Stomach (tissue), 8 donors: ENCODE measurements at regions not wholly inside any gene's neighbourhood (a gene's known extent, or its start where the extent isn't known, plus 50 kb on each side); places are given as distances from the start of the nearest gene placed in this dataset.

Source experiments
- DNase-seq, 2 donors: peaks; one replicate each; pipeline versions ENCODE4 v3.0.0 to v3.0.0-alpha.2; 2013 to 2019
- H3K27ac ChIP-seq, 5 donors: fragments of 200-600 bp in 4 of 5; sonication (generic) in 4 of 5; one replicate each; pipeline ENCODE4 v1.5.1; 2013 to 2019; ENCODE audit warnings: mild to moderate bottlenecking in 1 of 5, moderate library complexity in 1 of 5
- H3K27me3 ChIP-seq, 3 donors: fragments of 200-600 bp; sonication (generic); one replicate each; pipeline ENCODE4 v1.5.1; 2017 to 2019; ENCODE audit warnings: mixed run types in 1 of 3
- H3K36me3 ChIP-seq, 4 donors: fragments of 200-600 bp; sonication (generic); 1 replicate in 3 of 4; 2 replicates in 1 of 4; pipeline ENCODE4 v1.5.1; 2016 to 2019
- H3K4me1 ChIP-seq, 4 donors: fragments of 200-600 bp; sonication (generic); one replicate each; pipeline ENCODE4 v1.5.1; 2016 to 2019
- H3K4me3 ChIP-seq, 4 donors: fragments of 200-600 bp; sonication (generic) in 3 of 4; one replicate each; pipeline ENCODE4 v1.5.1; 2016 to 2019; ENCODE audit warnings: mild to moderate bottlenecking in 1 of 4
- H3K9me3 ChIP-seq, 4 donors: fragments of 200-600 bp; sonication (generic); one replicate each; pipeline ENCODE4 v1.5.1; 2016 to 2019
- CTCF ChIP-seq, 7 experiments: fragments of 450-650 bp in 4 of 7; fragments of 200-600 bp in 3 of 7; sonication (generic) in 3 of 7; IDR thresholded peaks; one replicate each; pipeline ENCODE4 v1.5.1; 2016 to 2019; ENCODE audit warnings: antibody characterized with exemption in 7 of 7, control low read depth in 2 of 7, mild to moderate bottlenecking in 1 of 7
- EP300 ChIP-seq: sonication (generic); formaldehyde crosslinking; IDR thresholded peaks from one replicate; pipeline ENCODE4 v1.6.1; 2017; ENCODE audit warnings: antibody characterized with exemption
- POLR2A ChIP-seq, 4 donors: fragments of 450-650 bp; IDR thresholded peaks; one replicate each; pipeline ENCODE4 v1.6.1; 2016; ENCODE audit warnings: antibody characterized with exemption in 4 of 4, control low read depth in 2 of 4, mild to moderate bottlenecking in 1 of 4, moderate library complexity in 1 of 4
- POLR2AphosphoS5 ChIP-seq, 3 donors: sonication (generic); formaldehyde crosslinking; IDR thresholded peaks; one replicate each; pipeline ENCODE4 v1.6.1; 2016; ENCODE audit warnings: antibody characterized with exemption in 3 of 3
- whole genome bisulfite sequencing, 5 donors: extraction: QIAGEN DNeasy Blood & Tissue Kit in 3 of 5; methylation state at CpG; one replicate each; pipeline versions ENCODE4 v1.1.5 to v1.1.7; 2013 to 2018; 5-methylcytosine and 5-hydroxymethylcytosine counted together
- intact Hi-C: fragments of 100-400 bp; cut with DNase I; formaldehyde crosslinking; loops from one replicate; pipeline ENCODE4 v1.15.1; 2023; ENCODE audit warnings: low total_unique reads
- donor health status: healthy with polysubstance abuse.
- donor health status: Bipolar disorder and iron deficiency.
- donor health status: healthy.

- peaks cover 22 to 56% (median 49%) of the 10 kb centered on the region in 4 donors for H3K4me1 ChIP-seq
- H3K36me3 ChIP-seq, result no peaks in the 10 kb centered on the region
These were observed 82.6 kb downstream of the FOXL3 start for GRCh38 chr7:372546-372931.

DNA sequence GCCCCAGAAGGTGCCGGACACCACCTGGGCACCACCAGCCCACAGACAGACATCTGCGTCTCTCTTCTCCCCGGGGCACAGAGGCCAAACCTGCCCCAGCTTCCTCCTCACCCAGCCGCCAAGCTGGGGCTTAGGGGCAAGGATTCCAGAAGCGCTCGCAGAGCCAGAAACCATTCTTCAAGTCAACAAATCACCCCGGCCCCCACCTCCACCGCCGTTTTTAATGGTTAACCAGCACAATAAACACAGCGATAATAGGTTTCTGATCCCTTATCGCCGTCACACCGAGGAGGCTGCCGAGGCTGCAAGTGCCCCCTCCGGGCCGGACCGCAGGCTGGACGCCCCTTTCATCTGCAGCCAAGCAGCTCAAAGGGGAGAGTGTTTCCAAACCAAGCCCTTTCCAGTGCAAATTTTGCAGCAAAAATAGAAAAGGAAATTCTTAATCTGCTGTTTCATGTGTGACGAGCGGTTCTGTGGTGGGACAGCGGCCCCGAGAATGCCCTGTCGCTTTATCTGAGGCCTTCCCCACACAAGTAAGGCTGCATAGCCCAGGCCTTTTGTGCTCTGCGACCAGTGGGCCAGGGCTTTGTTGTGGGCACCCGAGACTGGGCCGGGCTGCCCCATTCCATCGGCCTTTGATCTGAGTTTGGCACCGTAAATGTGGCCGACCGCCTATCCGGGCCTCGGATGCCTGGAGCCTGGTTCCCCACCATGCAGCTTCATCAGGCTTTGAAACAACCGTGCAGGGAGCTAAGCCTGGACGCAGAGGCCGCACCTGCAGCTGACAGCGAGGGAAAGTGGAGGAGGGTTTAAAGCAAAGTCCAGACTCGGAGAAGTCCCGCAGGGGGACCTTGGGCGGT is 83.2 kb downstream of the FOXL3 start:
- Histone ChIP-seq H3K27me3 (peaks cover 0 to 48% (median 8%) of the 10 kb centered on the region in 3 donors), H3K9me3 (no peaks in the 10 kb centered on the region), H3K4me3 (no peak overlapping the region), H3K27ac (peak overlapping the region; percentile 67 to 88 (median 81)), H3K36me3 (no peaks in the 10 kb centered on the region), H3K4me1 (peaks cover 23 to 60% (median 52%) of the 10 kb centered on the region in 4 donors)
- 28 to 51% (median 33%) methylated on average over 37 to 39 of the region's 39 CpGs for WGBS, 5 donors
- intact Hi-C loops, result no loop called here
- peak in 1 of 3 donors; percentile 44 for TF ChIP-seq POLR2AphosphoS5 (IDR thresholded peaks at IDR 0.05)
- no peak for TF ChIP-seq CTCF (IDR thresholded peaks at IDR 0.05)
- TF ChIP-seq EP300, result no peak
- TF ChIP-seq POLR2A (IDR thresholded peaks at IDR 0.05), result peak in 1 of 4 donors; percentile 32
- peak; percentile 86 to 90 for DNase-seq

More at GRCh38 chr7:372546-372931, 82.6 kb downstream of the FOXL3 start:
- intact Hi-C loops, result no loop called here
- no peak for DNase-seq
- WGBS, 5 donors, result 50 to 100% (median 55%) methylated on average over 1 to 15 of the region's 15 CpGs
- H3K9me3 ChIP-seq, result no peaks in the 10 kb centered on the region
- peaks cover 0 to 46% (median 8%) of the 10 kb centered on the region in 3 donors for H3K27me3 ChIP-seq
- H3K27ac ChIP-seq, result peak overlapping the region; percentile 67 to 88 (median 81)
- no peak overlapping the region for H3K4me3 ChIP-seq
- TF ChIP-seq CTCF (IDR thresholded peaks at IDR 0.05), result no peak
- TF ChIP-seq POLR2A (IDR thresholded peaks at IDR 0.05), result no peak
- no peak for TF ChIP-seq POLR2AphosphoS5 (IDR thresholded peaks at IDR 0.05)
- no peak for TF ChIP-seq EP300

DNA sequence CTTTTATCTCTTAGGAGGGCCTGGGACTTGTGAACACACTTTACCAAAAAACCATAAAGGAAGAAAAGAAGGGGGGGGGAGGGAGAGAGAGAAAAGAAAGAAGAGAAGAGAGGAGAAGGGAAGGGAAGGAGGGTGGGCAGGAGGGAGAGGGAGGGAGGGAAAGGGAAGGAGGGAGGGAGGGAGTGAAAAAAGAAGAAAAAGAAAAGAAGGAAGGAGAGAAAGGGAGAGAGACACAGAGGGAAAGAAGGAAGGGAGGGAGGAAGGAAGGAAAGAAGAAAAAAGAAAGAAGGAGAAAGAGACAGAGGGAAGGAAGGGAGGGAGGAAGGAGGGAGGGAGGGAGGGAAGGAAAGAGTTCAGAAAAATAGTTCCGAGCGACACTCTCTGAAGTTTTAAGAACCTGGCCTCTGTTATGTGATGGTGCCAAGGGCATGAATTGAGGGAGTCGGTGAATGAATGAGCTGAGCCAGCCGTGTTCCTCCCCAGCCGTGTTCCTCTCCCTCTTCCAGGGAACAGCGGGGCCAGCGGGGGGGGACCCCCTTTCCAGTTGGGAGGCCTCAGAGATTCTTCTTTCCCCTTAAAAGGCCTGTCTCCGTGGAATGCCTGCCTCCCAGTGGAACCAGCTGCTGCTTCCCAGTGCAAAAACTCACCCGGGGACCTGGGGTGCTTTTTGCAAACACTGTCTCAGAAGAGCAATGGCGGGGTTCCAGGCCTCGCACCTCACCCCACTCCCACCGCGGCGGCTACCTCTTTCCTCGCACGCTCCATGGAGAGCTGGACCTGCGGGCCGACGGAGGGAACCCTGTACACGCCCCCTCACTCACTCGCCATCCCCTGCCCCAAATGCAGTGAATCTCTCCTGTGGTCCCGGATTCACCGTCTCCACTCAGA is 84.1 kb downstream of the FOXL3 start:
- Histone ChIP-seq H3K36me3 (no peaks in the 10 kb centered on the region), H3K9me3 (no peaks in the 10 kb centered on the region), H3K27me3 (peaks cover 0 to 47% (median 12%) of the 10 kb centered on the region in 3 donors), H3K27ac (peak overlapping the region; percentile 67 to 88 (median 81)), H3K4me3 (no peak overlapping the region), H3K4me1 (peaks cover 25 to 60% (median 55%) of the 10 kb centered on the region in 4 donors)
- 49 to 65% (median 58%) methylated on average over 23 of the region's 23 CpGs for WGBS, 5 donors
- DNase-seq, result peak; percentile 25 to 48
- intact Hi-C loops, result no loop called here
- TF ChIP-seq EP300, result no peak
- TF ChIP-seq CTCF (IDR thresholded peaks at IDR 0.05), result no peak
- TF ChIP-seq POLR2AphosphoS5 (IDR thresholded peaks at IDR 0.05), result no peak
- TF ChIP-seq POLR2A (IDR thresholded peaks at IDR 0.05), result no peak

DNA sequence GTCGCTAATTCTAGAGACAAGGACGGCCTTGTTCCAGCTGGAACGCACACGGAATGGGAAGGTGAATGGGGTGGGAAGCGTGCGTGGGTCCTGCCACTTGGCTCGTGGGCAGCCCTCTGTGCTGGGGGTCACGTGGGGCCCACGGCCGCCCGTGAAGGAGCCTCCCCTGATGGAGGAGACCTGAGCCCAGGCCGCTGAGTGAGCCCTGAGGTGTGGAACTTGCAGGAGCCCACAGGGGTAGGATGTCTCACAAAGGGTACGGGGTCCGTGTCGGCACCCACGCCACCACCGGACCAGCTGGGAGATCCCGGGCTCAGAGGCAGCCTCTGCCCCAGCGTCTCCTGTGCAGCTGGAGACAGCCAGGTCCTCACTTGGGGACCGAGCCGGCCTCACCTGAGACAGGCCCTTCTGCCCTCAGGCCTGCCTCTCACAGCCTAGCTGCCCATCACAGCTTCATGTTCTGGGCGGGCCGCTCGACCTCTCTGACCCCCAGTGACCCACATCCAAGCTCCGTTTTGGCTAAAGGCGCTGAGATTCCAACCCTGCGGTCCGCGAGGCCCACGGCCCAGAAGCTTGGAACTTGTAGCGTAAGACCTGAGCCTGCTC is 84.8 kb downstream of the FOXL3 start:
- peak; percentile 13 to 24 for DNase-seq
- H3K4me3 ChIP-seq, result no peak overlapping the region
- no peaks in the 10 kb centered on the region for H3K9me3 ChIP-seq
- H3K4me1 ChIP-seq, result peaks cover 30 to 60% (median 56%) of the 10 kb centered on the region in 4 donors
- intact Hi-C loops, result no loop called here
- H3K27ac ChIP-seq, result peak overlapping the region in 3 of 5 donors; percentile 57 to 84 (median 81)
- no peaks in the 10 kb centered on the region for H3K36me3 ChIP-seq
- 84 to 90% (median 87%) methylated on average over 24 to 31 of the region's 31 CpGs for WGBS, 5 donors
- H3K27me3 ChIP-seq, result peaks cover 0 to 55% (median 20%) of the 10 kb centered on the region in 3 donors
- no peak for TF ChIP-seq POLR2AphosphoS5 (IDR thresholded peaks at IDR 0.05)
- no peak for TF ChIP-seq POLR2A (IDR thresholded peaks at IDR 0.05)
